SK-N-SH treated with all-trans-retinoic acid at 6 μM for 48 hours (cell line): ENCODE measurements at regions not wholly inside any gene's neighbourhood (a gene's known extent, or its start where the extent isn't known, plus 50 kb on each side); places are given as distances from the start of the nearest gene placed in this dataset.

ENCODE experiments used
- ATAC-seq: fragments of 200-7000 bp; cut with Tn5 transposase; 3 replicates; pipeline ENCODE4 v1.9.1; 2020; ENCODE audit warnings: mild to moderate bottlenecking, moderate library complexity
- ARNTL ChIP-seq: fragments of 450-650 bp; formaldehyde crosslinking; IDR thresholded peaks from 2 replicates; pipeline ENCODE4 v1.5.0; 2020; ENCODE audit warnings: low read depth, mild to moderate bottlenecking, moderate library complexity, borderline replicate concordance
- BACH2 ChIP-seq: fragments of 250-450 bp; sonication (Bioruptor Pico); IDR thresholded peaks from 2 replicates; pipeline ENCODE4 v1.9.0; 2021; ENCODE audit warnings: mild to moderate bottlenecking, borderline replicate concordance
- ESRRG ChIP-seq: fragments of 250-450 bp; sonication (Bioruptor Pico); IDR thresholded peaks from 2 replicates; pipeline ENCODE4 v1.6.1; 2021; ENCODE audit warnings: mild to moderate bottlenecking
- GLIS3 ChIP-seq: fragments of 250-450 bp; sonication (Bioruptor Pico); IDR thresholded peaks from 2 replicates; pipeline ENCODE4 v1.5.0; 2020; ENCODE audit warnings: mild to moderate bottlenecking, moderate library complexity
- ISL1 ChIP-seq: fragments of 250-450 bp; sonication (Bioruptor Pico); IDR thresholded peaks from 2 replicates; pipeline ENCODE4 v2.1.2; 2022; ENCODE audit warnings: mild to moderate bottlenecking, moderate library complexity
- OSR1 ChIP-seq: fragments of 250-450 bp; sonication (Bioruptor Pico); IDR thresholded peaks from 2 replicates; pipeline ENCODE4 v1.8.0; 2022; ENCODE audit warnings: moderate library complexity, mild to moderate bottlenecking, inconsistent platforms
- POU6F1 ChIP-seq: fragments of 250-450 bp; sonication (Bioruptor Pico); IDR thresholded peaks from 2 replicates; pipeline ENCODE4 v1.8.0; 2021; ENCODE audit warnings: low read depth, mild to moderate bottlenecking, moderate library complexity, borderline replicate concordance
- PPARA ChIP-seq: fragments of 250-450 bp; sonication (Bioruptor Pico); IDR thresholded peaks from 2 replicates; pipeline ENCODE4 v1.5.0; 2020; ENCODE audit warnings: mild to moderate bottlenecking, borderline replicate concordance
- RARB ChIP-seq: fragments of 250-450 bp; sonication (Bioruptor Pico); IDR thresholded peaks from 2 replicates; pipeline ENCODE4 v1.8.0; 2021; ENCODE audit warnings: mild to moderate bottlenecking, moderate library complexity
- SNAI2 ChIP-seq: fragments of 250-450 bp; sonication (Bioruptor Pico); IDR thresholded peaks from 2 replicates; pipeline ENCODE4 v1.5.0; 2020; ENCODE audit warnings: mild to moderate bottlenecking, moderate library complexity
- TCF4 ChIP-seq: fragments of 250-450 bp; sonication (Bioruptor Pico); IDR thresholded peaks from 2 replicates; pipeline ENCODE4 v1.8.0; 2021; ENCODE audit warnings: mild to moderate bottlenecking, moderate library complexity, borderline replicate concordance
- TOX ChIP-seq: fragments of 250-450 bp; sonication (Bioruptor Pico); IDR thresholded peaks from 2 replicates; pipeline ENCODE4 v1.8.0; 2021; ENCODE audit warnings: mild to moderate bottlenecking, moderate library complexity, borderline replicate concordance
- ZC3H10 ChIP-seq: fragments of 250-450 bp; sonication (Bioruptor Pico); IDR thresholded peaks from 2 replicates; pipeline ENCODE4 v1.5.1; 2021; ENCODE audit warnings: mild to moderate bottlenecking, moderate library complexity
- ZFP3 ChIP-seq: fragments of 250-450 bp; sonication (Bioruptor Pico); IDR thresholded peaks from 2 replicates; pipeline ENCODE4 v1.5.0; 2020; ENCODE audit warnings: mild to moderate bottlenecking, moderate library complexity
- ZFP30 ChIP-seq: fragments of 450-650 bp; formaldehyde crosslinking; IDR thresholded peaks from 2 replicates; pipeline ENCODE4 v1.5.0; 2022; ENCODE audit warnings: mild to moderate bottlenecking, moderate library complexity
- ZNF565 ChIP-seq: fragments of 450-650 bp; formaldehyde crosslinking; conservative IDR thresholded peaks from 2 replicates; pipeline ENCODE4 v1.5.0; 2020; ENCODE audit warnings: low read depth, mild to moderate bottlenecking, moderate library complexity
- ZNF70 ChIP-seq: fragments of 450-650 bp; formaldehyde crosslinking; IDR thresholded peaks from 2 replicates; pipeline ENCODE4 v1.5.0; 2020; ENCODE audit warnings: mild to moderate bottlenecking, moderate library complexity
- ZNF8 ChIP-seq: fragments of 450-650 bp; formaldehyde crosslinking; IDR thresholded peaks from 2 replicates; pipeline ENCODE4 v1.5.0; 2020; ENCODE audit warnings: mild to moderate bottlenecking, moderate library complexity
- TF ChIP-seq, protein P1 (sequence below): fragments of 250-450 bp; sonication (Bioruptor Pico); IDR thresholded peaks from 2 replicates; pipeline ENCODE4 v1.5.1; 2021; ENCODE audit warnings: mild to moderate bottlenecking, moderate library complexity
- TF ChIP-seq, protein P2 (sequence below): fragments of 250-450 bp; sonication (Bioruptor Pico); IDR thresholded peaks from 2 replicates; pipeline ENCODE4 v1.8.0; 2020; ENCODE audit warnings: mild to moderate bottlenecking, moderate library complexity, borderline replicate concordance
- TF ChIP-seq, protein P3 (sequence below): fragments of 250-450 bp; sonication (Bioruptor Pico); IDR thresholded peaks from 2 replicates; pipeline ENCODE4 v1.5.1; 2020; ENCODE audit warnings: low read depth, mild to moderate bottlenecking, moderate library complexity

DNA sequence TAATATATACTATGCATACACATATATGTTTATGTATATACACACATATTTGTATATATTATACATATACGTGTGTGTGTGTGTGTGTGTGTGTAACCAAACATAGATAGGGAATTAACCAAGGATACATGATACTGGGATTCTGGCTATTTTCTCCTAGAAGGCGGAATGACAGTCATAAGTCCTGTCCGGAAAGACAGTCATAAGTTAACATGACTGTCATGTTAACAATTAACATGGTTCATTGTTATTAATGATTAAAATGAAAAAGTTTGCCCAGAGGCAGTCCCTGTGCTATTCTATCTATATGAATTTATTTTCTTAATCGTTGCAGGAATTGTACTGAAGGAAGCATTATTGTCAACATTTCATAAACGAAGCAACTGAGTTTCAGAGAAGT lies 450.7 kb upstream of the NXPH2 start (continued):
- TF ChIP-seq POU6F1 (no peak), TCF4 (CRISPR knock-in tag) (no peak), ESRRG (CRISPR knock-in tag) (no peak), BACH2 (CRISPR knock-in tag) (no peak), ZNF565 (CRISPR knock-in tag) (no peak)
- TF ChIP-seq, protein P1, sequence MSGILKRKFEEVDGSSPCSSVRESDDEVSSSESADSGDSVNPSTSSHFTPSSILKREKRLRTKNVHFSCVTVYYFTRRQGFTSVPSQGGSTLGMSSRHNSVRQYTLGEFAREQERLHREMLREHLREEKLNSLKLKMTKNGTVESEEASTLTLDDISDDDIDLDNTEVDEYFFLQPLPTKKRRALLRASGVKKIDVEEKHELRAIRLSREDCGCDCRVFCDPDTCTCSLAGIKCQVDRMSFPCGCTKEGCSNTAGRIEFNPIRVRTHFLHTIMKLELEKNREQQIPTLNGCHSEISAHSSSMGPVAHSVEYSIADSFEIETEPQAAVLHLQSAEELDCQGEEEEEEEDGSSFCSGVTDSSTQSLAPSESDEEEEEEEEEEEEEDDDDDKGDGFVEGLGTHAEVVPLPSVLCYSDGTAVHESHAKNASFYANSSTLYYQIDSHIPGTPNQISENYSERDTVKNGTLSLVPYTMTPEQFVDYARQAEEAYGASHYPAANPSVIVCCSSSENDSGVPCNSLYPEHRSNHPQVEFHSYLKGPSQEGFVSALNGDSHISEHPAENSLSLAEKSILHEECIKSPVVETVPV (CRISPR knock-in tag) = no peak

DNA sequence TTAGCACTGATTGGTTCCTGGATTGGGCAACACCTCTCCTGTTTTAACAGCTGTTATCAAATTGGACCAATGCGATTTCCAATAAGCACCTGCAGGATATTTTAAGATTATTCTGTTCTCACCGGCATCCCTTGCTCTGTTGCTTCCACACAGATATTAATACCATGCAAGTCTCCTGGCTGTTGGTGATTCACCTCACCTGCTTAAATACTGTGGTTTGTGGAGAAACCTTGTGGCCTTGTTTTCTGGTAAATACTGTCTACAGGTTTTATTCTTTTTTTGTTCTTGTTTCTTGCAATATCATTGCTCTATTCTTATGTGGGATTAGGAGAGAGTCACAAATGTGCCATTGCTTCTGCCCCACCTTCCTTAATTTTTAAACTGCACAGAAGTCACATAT lies 448.1 kb upstream of the NXPH2 start:
- no peak for TF ChIP-seq ZFP3 (CRISPR knock-in tag)
- TF ChIP-seq ZNF70 (CRISPR knock-in tag) = no peak
- TF ChIP-seq TCF4 (CRISPR knock-in tag) = no peak
- no peak for ATAC-seq

- no peak for ATAC-seq
- TF ChIP-seq PPARA (CRISPR knock-in tag) (no peak), POU6F1 (no peak), RARB (CRISPR knock-in tag) (no peak), ZNF70 (CRISPR knock-in tag) (no peak), ZNF8 (no peak)
- TF ChIP-seq, protein P1 (CRISPR knock-in tag) = no peak
- TF ChIP-seq, protein P2, sequence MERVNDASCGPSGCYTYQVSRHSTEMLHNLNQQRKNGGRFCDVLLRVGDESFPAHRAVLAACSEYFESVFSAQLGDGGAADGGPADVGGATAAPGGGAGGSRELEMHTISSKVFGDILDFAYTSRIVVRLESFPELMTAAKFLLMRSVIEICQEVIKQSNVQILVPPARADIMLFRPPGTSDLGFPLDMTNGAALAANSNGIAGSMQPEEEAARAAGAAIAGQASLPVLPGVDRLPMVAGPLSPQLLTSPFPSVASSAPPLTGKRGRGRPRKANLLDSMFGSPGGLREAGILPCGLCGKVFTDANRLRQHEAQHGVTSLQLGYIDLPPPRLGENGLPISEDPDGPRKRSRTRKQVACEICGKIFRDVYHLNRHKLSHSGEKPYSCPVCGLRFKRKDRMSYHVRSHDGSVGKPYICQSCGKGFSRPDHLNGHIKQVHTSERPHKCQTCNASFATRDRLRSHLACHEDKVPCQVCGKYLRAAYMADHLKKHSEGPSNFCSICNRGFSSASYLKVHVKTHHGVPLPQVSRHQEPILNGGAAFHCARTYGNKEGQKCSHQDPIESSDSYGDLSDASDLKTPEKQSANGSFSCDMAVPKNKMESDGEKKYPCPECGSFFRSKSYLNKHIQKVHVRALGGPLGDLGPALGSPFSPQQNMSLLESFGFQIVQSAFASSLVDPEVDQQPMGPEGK (CRISPR knock-in tag) = no peak
Measured at GRCh38 chr2:139225961-139226360, 445.8 kb upstream of the NXPH2 start.

GRCh38 chr2:139218181-139218580 lies 438.0 kb upstream of the NXPH2 start:
- no peak for ATAC-seq
- TF ChIP-seq ISL1 (CRISPR knock-in tag) (no peak), ZNF8 (no peak), TOX (CRISPR knock-in tag) (no peak), ZFP3 (CRISPR knock-in tag) (no peak), ZFP30 (CRISPR knock-in tag) (no peak), ARNTL (CRISPR knock-in tag) (no peak), BACH2 (CRISPR knock-in tag) (no peak), GLIS3 (CRISPR knock-in tag) (no peak), ZC3H10 (no peak), PPARA (CRISPR knock-in tag) (no peak), OSR1 (CRISPR knock-in tag) (no peak), SNAI2 (CRISPR knock-in tag) (no peak), TCF4 (CRISPR knock-in tag) (no peak)
- TF ChIP-seq, protein P3, sequence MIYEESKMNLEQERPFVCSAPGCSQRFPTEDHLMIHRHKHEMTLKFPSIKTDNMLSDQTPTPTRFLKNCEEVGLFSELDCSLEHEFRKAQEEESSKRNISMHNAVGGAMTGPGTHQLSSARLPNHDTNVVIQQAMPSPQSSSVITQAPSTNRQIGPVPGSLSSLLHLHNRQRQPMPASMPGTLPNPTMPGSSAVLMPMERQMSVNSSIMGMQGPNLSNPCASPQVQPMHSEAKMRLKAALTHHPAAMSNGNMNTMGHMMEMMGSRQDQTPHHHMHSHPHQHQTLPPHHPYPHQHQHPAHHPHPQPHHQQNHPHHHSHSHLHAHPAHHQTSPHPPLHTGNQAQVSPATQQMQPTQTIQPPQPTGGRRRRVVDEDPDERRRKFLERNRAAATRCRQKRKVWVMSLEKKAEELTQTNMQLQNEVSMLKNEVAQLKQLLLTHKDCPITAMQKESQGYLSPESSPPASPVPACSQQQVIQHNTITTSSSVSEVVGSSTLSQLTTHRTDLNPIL (CRISPR knock-in tag) = no peak
- TF ChIP-seq, protein P1 (CRISPR knock-in tag) = no peak
- TF ChIP-seq, protein P2 (CRISPR knock-in tag) = no peak
